H9 (cell line): ENCODE measurements at regions not wholly inside any gene's neighbourhood (a gene's known extent, or its start where the extent isn't known, plus 50 kb on each side); places are given as distances from the start of the nearest gene placed in this dataset.

Source experiments
- DNase-seq: peaks from one replicate; pipeline ENCODE4 v3.0.0-alpha.2; 2017
- H2AFZ ChIP-seq: one replicate; pipeline ENCODE4 v1.6.1; 2013; ENCODE audit warnings: mild to moderate bottlenecking, low read length, control low read depth, moderate library complexity
- H2AK5ac ChIP-seq: 2 replicates; pipeline ENCODE4 v1.6.1; 2013; ENCODE audit warnings: low read length, control low read depth, mixed read lengths; ENCODE audit not compliant: insufficient read length
- H2BK120ac ChIP-seq: one replicate; pipeline ENCODE4 v1.6.1; 2013; ENCODE audit warnings: low read depth, mild to moderate bottlenecking, low read length, control low read depth, inconsistent platforms; ENCODE audit not compliant: poor library complexity, severe bottlenecking
- H2BK12ac ChIP-seq: 2 replicates; pipeline ENCODE4 v1.6.1; 2013; ENCODE audit warnings: low read length, control low read depth, mixed read lengths, low read depth; ENCODE audit not compliant: insufficient read length
- H2BK15ac ChIP-seq: 2 replicates; pipeline ENCODE4 v1.6.1; 2013; ENCODE audit warnings: low read depth, low read length, control low read depth
- H2BK20ac ChIP-seq: one replicate; pipeline ENCODE4 v1.6.1; 2013; ENCODE audit warnings: low read depth, mild to moderate bottlenecking, low read length, control low read depth, inconsistent platforms; ENCODE audit not compliant: poor library complexity, severe bottlenecking
- H2BK5ac ChIP-seq: 2 replicates; pipeline ENCODE4 v1.6.1; 2013; ENCODE audit warnings: low read length, control low read depth, mixed read lengths; ENCODE audit not compliant: insufficient read length
- H3K14ac ChIP-seq: 2 replicates; pipeline ENCODE4 v1.6.1; 2013; ENCODE audit warnings: low read length, control low read depth; ENCODE audit not compliant: insufficient read depth
- H3K18ac ChIP-seq: 2 replicates; pipeline ENCODE4 v1.6.1; 2013; ENCODE audit warnings: low read depth, mild to moderate bottlenecking, mixed read lengths, low read length, control low read depth; ENCODE audit not compliant: insufficient read length
- H3K23ac ChIP-seq: 2 replicates; pipeline ENCODE4 v1.6.1; 2013; ENCODE audit warnings: low read length, control low read depth, mixed read lengths, low read depth; ENCODE audit not compliant: insufficient read length
- H3K23me2 ChIP-seq: 2 replicates; pipeline ENCODE4 v1.6.1; 2013; ENCODE audit warnings: low read depth, mild to moderate bottlenecking, mixed read lengths, low read length, control low read depth; ENCODE audit not compliant: insufficient read length, poor library complexity, severe bottlenecking
- H3K27ac ChIP-seq: 2 replicates; pipeline ENCODE4 v1.5.1; 2013; ENCODE audit warnings: low read length, control low read depth, mixed read lengths, low read depth; ENCODE audit not compliant: insufficient read length
- H3K27me3 ChIP-seq: 2 replicates; pipeline ENCODE4 v1.6.1; 2013; ENCODE audit warnings: low read length, control low read depth, inconsistent platforms; ENCODE audit not compliant: insufficient read depth
- H3K4ac ChIP-seq: 2 replicates; pipeline ENCODE4 v1.6.1; 2013; ENCODE audit warnings: low read depth, mild to moderate bottlenecking, control low read depth, inconsistent platforms, low read length, moderate library complexity
- H3K4me1 ChIP-seq: 2 replicates; pipeline ENCODE4 v1.6.1; 2013; ENCODE audit warnings: low read length, control low read depth, inconsistent platforms; ENCODE audit not compliant: insufficient read depth
- H3K4me2 ChIP-seq: 2 replicates; pipeline ENCODE4 v1.6.1; 2013; ENCODE audit warnings: low read length, control low read depth, mixed read lengths; ENCODE audit not compliant: insufficient read length, insufficient read depth
- H3K56ac ChIP-seq: 2 replicates; pipeline ENCODE4 v1.6.1; 2013; ENCODE audit warnings: low read depth, mild to moderate bottlenecking, mixed read lengths, low read length, control low read depth; ENCODE audit not compliant: insufficient read length
- H3K79me1 ChIP-seq: 2 replicates; pipeline ENCODE4 v1.6.1; 2013; ENCODE audit warnings: low read depth, mild to moderate bottlenecking, moderate library complexity, low read length, control low read depth, inconsistent platforms; ENCODE audit not compliant: insufficient read depth, poor library complexity, severe bottlenecking
- H3K79me2 ChIP-seq: 2 replicates; pipeline ENCODE4 v1.6.1; 2013; ENCODE audit warnings: low read length, control low read depth, inconsistent platforms; ENCODE audit not compliant: insufficient read depth
- H3K9ac ChIP-seq: 2 replicates; pipeline ENCODE4 v1.6.1; 2013; ENCODE audit warnings: low read length, control low read depth, mixed read lengths; ENCODE audit not compliant: insufficient read length; ENCODE audit errors: extremely low read depth
- H3K9me3 ChIP-seq: one replicate; pipeline ENCODE4 v1.6.1; 2013; ENCODE audit warnings: low read depth, low read length, inconsistent platforms; ENCODE audit not compliant: control insufficient read depth
- H3T11ph ChIP-seq: one replicate; pipeline ENCODE4 v1.6.1; 2013; ENCODE audit warnings: mild to moderate bottlenecking, low read length, control low read depth, inconsistent platforms
- H4K20me1 ChIP-seq: one replicate; pipeline ENCODE4 v1.6.1; 2013; ENCODE audit not compliant: control insufficient read depth, insufficient read length, insufficient read depth
- H4K5ac ChIP-seq: 2 replicates; pipeline ENCODE4 v1.6.1; 2013; ENCODE audit warnings: low read depth, mild to moderate bottlenecking, mixed read lengths, low read length, control low read depth; ENCODE audit not compliant: insufficient read length
- H4K8ac ChIP-seq: replicated peaks from 2 replicates; pipeline ENCODE4 v1.6.1; 2013; ENCODE audit warnings: low read length, control low read depth, mixed read lengths, low read depth; ENCODE audit not compliant: insufficient read length
- H4K91ac ChIP-seq: 2 replicates; pipeline ENCODE4 v1.6.1; 2013; ENCODE audit warnings: low read depth, mild to moderate bottlenecking, moderate library complexity, mixed read lengths, low read length, control low read depth; ENCODE audit not compliant: insufficient read length
- H3K27ac Mint-ChIP-seq, 3 experiments: 2 replicates in 2 of 3; 3 replicates in 1 of 3; pipeline ENCODE4 v1.8.0; 2020 to 2021; ENCODE audit warnings: mixed read lengths in 3 of 3, mild to moderate bottlenecking in 1 of 3, moderate library complexity in 1 of 3
- H3K27me3 Mint-ChIP-seq: 2 replicates; pipeline ENCODE4 v1.8.0; 2021; ENCODE audit warnings: low read depth, mild to moderate bottlenecking, moderate library complexity, mixed read lengths
- H3K36me3 Mint-ChIP-seq, 3 experiments: 2 replicates in 2 of 3; 3 replicates in 1 of 3; pipeline ENCODE4 v1.8.0; 2020 to 2021; ENCODE audit warnings: low read depth in 3 of 3, mixed read lengths in 3 of 3; ENCODE audit not compliant: insufficient read depth in 1 of 3
- H3K4me1 Mint-ChIP-seq, 2 experiments: 2 replicates each; pipeline ENCODE4 v1.8.0; 2020; ENCODE audit warnings: mixed read lengths in 2 of 2
- H3K4me3 Mint-ChIP-seq, 2 experiments: 2 replicates in 1 of 2; 3 replicates in 1 of 2; pipeline ENCODE4 v1.8.0; 2020 to 2021; ENCODE audit warnings: mild to moderate bottlenecking in 2 of 2, mixed read lengths in 2 of 2, moderate library complexity in 1 of 2
- H3K9me3 Mint-ChIP-seq, 2 experiments: 2 replicates in 1 of 2; 3 replicates in 1 of 2; pipeline ENCODE4 v1.8.0; 2020; ENCODE audit warnings: mild to moderate bottlenecking in 2 of 2, mixed read lengths in 2 of 2, moderate library complexity in 1 of 2
- CTCF ChIP-seq: fragments of 200-600 bp; sonication (generic); conservative IDR thresholded peaks from 3 replicates; pipeline ENCODE4 v1.8.0; 2021; ENCODE audit warnings: antibody characterized with exemption, mild to moderate bottlenecking
- WGBS: extraction: QIAGEN DNeasy Blood & Tissue Kit; methylation state at CpG from one replicate; pipeline ENCODE4 v1.1.7; 2013; ENCODE audit warnings: missing lambda C conversion rate, low lambda C conversion rate, mixed read lengths; ENCODE audit not compliant: insufficient read length; ENCODE audit errors: extremely low coverage; 5-methylcytosine and 5-hydroxymethylcytosine counted together

- H3K36me3 Mint-ChIP-seq: peaks cover 14 to 26% (median 17%) of the 10 kb centered on the region in 3 experiments
- Histone ChIP-seq H2BK12ac (no peak overlapping the region), H4K91ac (no peak overlapping the region), H4K8ac (no peak overlapping the region), H3K27ac (no peak overlapping the region), H2AK5ac (peak overlapping the region; percentile 6), H3K79me1 (no peaks in the 10 kb centered on the region), H3K4ac (no peak overlapping the region), H3K18ac (no peak overlapping the region), H3T11ph (no peak overlapping the region), H3K79me2 (no peaks in the 10 kb centered on the region), H3K14ac (no peak overlapping the region), H2BK5ac (no peak overlapping the region), H2BK20ac (no peak overlapping the region), H3K4me1 (no peaks in the 10 kb centered on the region), H3K4me2 (no peak overlapping the region), H4K20me1 (no peaks in the 10 kb centered on the region), H3K9ac (no peak overlapping the region), H2AFZ (no peak overlapping the region), H3K23ac (no peak overlapping the region), H2BK15ac (no peak overlapping the region), H3K56ac (no peak overlapping the region), H3K23me2 (no peaks in the 10 kb centered on the region), H4K5ac (no peak overlapping the region), H2BK120ac (no peak overlapping the region), H3K27me3 (no peaks in the 10 kb centered on the region), H3K9me3 (no peaks in the 10 kb centered on the region)
- H3K27me3 Mint-ChIP-seq: no peaks in the 10 kb centered on the region; the same call in 1 of the 2 replicates
- H3K4me3 Mint-ChIP-seq: no peak overlapping the region
- WGBS: no CpG with 5 or more reads among the region's 2 CpGs
- no peak for TF ChIP-seq CTCF
- peaks cover 3 to 11% of the 10 kb centered on the region in 2 experiments for H3K4me1 Mint-ChIP-seq
- peaks cover 20 to 22% of the 10 kb centered on the region in 2 experiments for H3K9me3 Mint-ChIP-seq
- no peak for DNase-seq
- no peak overlapping the region for H3K27ac Mint-ChIP-seq
Measured at GRCh38 chr5:124990723-124991122, 244.3 kb upstream of the ZNF608 start.
